ENCODE measurements at regions not wholly inside any gene's neighbourhood (a gene's known extent, or its start where the extent isn't known, plus 50 kb on each side); places are given as distances from the start of the nearest gene placed in this dataset.

GRCh38 chr2:234751275-234751973 is 200.4 kb upstream of the SH3BP4 start:
- no peaks in the 10 kb centered on the region for H3K36me3 Mint-ChIP-seq
- peaks cover 2% of the 10 kb centered on the region for H3K27me3 ChIP-seq (ENCODE audit: control insufficient read depth, insufficient read depth, low read length)
- H3K4me3 ChIP-seq (ENCODE audit: low read depth, low read length), result no peak overlapping the region
- no peak overlapping the region for H3K27ac ChIP-seq (ENCODE audit: insufficient read depth, low read length, poor library complexity, severe bottlenecking)
- no peak overlapping the region for H3K27ac Mint-ChIP-seq
- H3K4me1 ChIP-seq (ENCODE audit: control insufficient read depth, insufficient read depth, low read length, poor library complexity, severe bottlenecking), result no peaks in the 10 kb centered on the region
- ATAC-seq (ENCODE audit: low read depth in 2 of 2), result no peak
- no peaks in the 10 kb centered on the region for H3K9me3 ChIP-seq (ENCODE audit: control insufficient read depth in 2 of 2, low read length in 2 of 2)
- no peaks in the 10 kb centered on the region for H3K36me3 ChIP-seq (ENCODE audit: control insufficient read depth, insufficient read depth, low read length)
- no peak overlapping the region for H3K4me3 Mint-ChIP-seq
- peaks cover 0 to 3% (median 0%) of the 10 kb centered on the region in 7 donors for H3K9me3 Mint-ChIP-seq
- no peaks in the 10 kb centered on the region for H3K4me1 Mint-ChIP-seq
- DNase-seq, result no peak
- H3K27me3 Mint-ChIP-seq, result peaks cover 16% of the 10 kb centered on the region

- peaks cover 0 to 4% (median 0%) of the 10 kb centered on the region in 7 donors for H3K9me3 Mint-ChIP-seq
- H3K36me3 Mint-ChIP-seq, result no peaks in the 10 kb centered on the region
- H3K27ac Mint-ChIP-seq, result no peak overlapping the region
- H3K4me3 Mint-ChIP-seq, result no peak overlapping the region
- no peaks in the 10 kb centered on the region for H3K9me3 ChIP-seq (ENCODE audit: control insufficient read depth in 2 of 2, low read length in 2 of 2)
- no peak overlapping the region for H3K27ac ChIP-seq (ENCODE audit: insufficient read depth, low read length, poor library complexity, severe bottlenecking)
- no peak for ATAC-seq (ENCODE audit: low read depth in 2 of 2)
- H3K27me3 Mint-ChIP-seq, result peaks cover 10% of the 10 kb centered on the region
- H3K36me3 ChIP-seq (ENCODE audit: control insufficient read depth, insufficient read depth, low read length), result no peaks in the 10 kb centered on the region
- peaks cover 2% of the 10 kb centered on the region for H3K27me3 ChIP-seq (ENCODE audit: control insufficient read depth, insufficient read depth, low read length)
- no peaks in the 10 kb centered on the region for H3K4me1 ChIP-seq (ENCODE audit: control insufficient read depth, insufficient read depth, low read length, poor library complexity, severe bottlenecking)
- no peaks in the 10 kb centered on the region for H3K4me1 Mint-ChIP-seq
- no peak for DNase-seq
- H3K4me3 ChIP-seq (ENCODE audit: low read depth, low read length), result no peak overlapping the region
Observed at GRCh38 chr2:234747833-234748559, 203.8 kb upstream of the SH3BP4 start.

- ATAC-seq (ENCODE audit: low read depth in 2 of 2) (no peak), DNase-seq (no peak)
Observed at GRCh38 chr2:234747032-234747431, 204.8 kb upstream of the SH3BP4 start.

GRCh38 chr2:234745347-234745746 is 206.5 kb upstream of the SH3BP4 start:
- no peaks in the 10 kb centered on the region for H3K27me3 ChIP-seq (ENCODE audit: control insufficient read depth, insufficient read depth, low read length)
- ATAC-seq (ENCODE audit: low read depth in 2 of 2) (no peak), DNase-seq (no peak)
- peaks cover 0 to 6% (median 3%) of the 10 kb centered on the region in 7 donors for H3K9me3 Mint-ChIP-seq
- no peak overlapping the region for H3K27ac Mint-ChIP-seq
- no peaks in the 10 kb centered on the region for H3K9me3 ChIP-seq (ENCODE audit: control insufficient read depth in 2 of 2, low read length in 2 of 2)
- no peaks in the 10 kb centered on the region for H3K36me3 Mint-ChIP-seq
- H3K27ac ChIP-seq (ENCODE audit: insufficient read depth, low read length, poor library complexity, severe bottlenecking), result no peak overlapping the region
- H3K4me3 ChIP-seq (ENCODE audit: low read depth, low read length), result no peak overlapping the region
- H3K4me3 Mint-ChIP-seq, result no peak overlapping the region
- H3K36me3 ChIP-seq (ENCODE audit: control insufficient read depth, insufficient read depth, low read length), result no peaks in the 10 kb centered on the region
- H3K4me1 Mint-ChIP-seq, result no peaks in the 10 kb centered on the region
- H3K4me1 ChIP-seq (ENCODE audit: control insufficient read depth, insufficient read depth, low read length, poor library complexity, severe bottlenecking), result no peaks in the 10 kb centered on the region
- peaks cover 10% of the 10 kb centered on the region for H3K27me3 Mint-ChIP-seq

More at GRCh38 chr2:234747032-234747431, 204.8 kb upstream of the SH3BP4 start:
- H3K9me3 Mint-ChIP-seq, result peaks cover 0 to 6% (median 1%) of the 10 kb centered on the region in 7 donors
- Histone ChIP-seq H3K36me3 (ENCODE audit: control insufficient read depth, insufficient read depth, low read length) (no peaks in the 10 kb centered on the region), H3K27me3 (ENCODE audit: control insufficient read depth, insufficient read depth, low read length) (peaks cover 2% of the 10 kb centered on the region), H3K9me3 (ENCODE audit: control insufficient read depth in 2 of 2, low read length in 2 of 2) (no peaks in the 10 kb centered on the region), H3K4me1 (ENCODE audit: control insufficient read depth, insufficient read depth, low read length, poor library complexity, severe bottlenecking) (no peaks in the 10 kb centered on the region), H3K27ac (ENCODE audit: insufficient read depth, low read length, poor library complexity, severe bottlenecking) (no peak overlapping the region), H3K4me3 (ENCODE audit: low read depth, low read length) (no peak overlapping the region)
- H3K36me3 Mint-ChIP-seq, result no peaks in the 10 kb centered on the region
- no peaks in the 10 kb centered on the region for H3K4me1 Mint-ChIP-seq
- no peak overlapping the region for H3K27ac Mint-ChIP-seq
- no peak overlapping the region for H3K4me3 Mint-ChIP-seq
- H3K27me3 Mint-ChIP-seq, result peaks cover 10% of the 10 kb centered on the region

- Histone ChIP-seq H3K4me1 (ENCODE audit: control insufficient read depth, insufficient read depth, low read length, poor library complexity, severe bottlenecking) (no peaks in the 10 kb centered on the region), H3K36me3 (ENCODE audit: control insufficient read depth, insufficient read depth, low read length) (no peaks in the 10 kb centered on the region), H3K4me3 (ENCODE audit: low read depth, low read length) (no peak overlapping the region), H3K27ac (ENCODE audit: insufficient read depth, low read length, poor library complexity, severe bottlenecking) (no peak overlapping the region), H3K9me3 (ENCODE audit: control insufficient read depth in 2 of 2, low read length in 2 of 2) (no peaks in the 10 kb centered on the region), H3K27me3 (ENCODE audit: control insufficient read depth, insufficient read depth, low read length) (no peaks in the 10 kb centered on the region)
- Mint-ChIP-seq H3K4me3 (no peak overlapping the region), H3K9me3 (peaks cover 0 to 8% (median 3%) of the 10 kb centered on the region in 7 donors), H3K27ac (no peak overlapping the region), H3K36me3 (no peaks in the 10 kb centered on the region), H3K27me3 (peaks cover 4% of the 10 kb centered on the region), H3K4me1 (no peaks in the 10 kb centered on the region)
- ATAC-seq (ENCODE audit: low read depth in 2 of 2) (no peak), DNase-seq (no peak)
Observed at GRCh38 chr2:234741976-234742375, 209.8 kb upstream of the SH3BP4 start.

GRCh38 chr2:234739061-234739460 is 212.8 kb upstream of the SH3BP4 start:
- Histone ChIP-seq H3K4me3 (ENCODE audit: low read depth, low read length) (no peak overlapping the region), H3K27ac (ENCODE audit: insufficient read depth, low read length, poor library complexity, severe bottlenecking) (no peak overlapping the region), H3K27me3 (ENCODE audit: control insufficient read depth, insufficient read depth, low read length) (no peaks in the 10 kb centered on the region), H3K9me3 (ENCODE audit: control insufficient read depth in 2 of 2, low read length in 2 of 2) (peaks cover 0 to 6% of the 10 kb centered on the region in 2 experiments), H3K36me3 (ENCODE audit: control insufficient read depth, insufficient read depth, low read length) (no peaks in the 10 kb centered on the region), H3K4me1 (ENCODE audit: control insufficient read depth, insufficient read depth, low read length, poor library complexity, severe bottlenecking) (no peaks in the 10 kb centered on the region)
- ATAC-seq (ENCODE audit: low read depth in 2 of 2) (no peak), DNase-seq (no peak)
- Mint-ChIP-seq H3K9me3 (peaks cover 0 to 14% (median 9%) of the 10 kb centered on the region in 7 donors), H3K4me1 (no peaks in the 10 kb centered on the region), H3K36me3 (no peaks in the 10 kb centered on the region), H3K27ac (no peak overlapping the region), H3K27me3 (peaks cover 3% of the 10 kb centered on the region), H3K4me3 (no peak overlapping the region)

- ATAC-seq (ENCODE audit: low read depth in 2 of 2) (no peak), DNase-seq (no peak)
- H3K36me3 Mint-ChIP-seq, result no peaks in the 10 kb centered on the region
- no peaks in the 10 kb centered on the region for H3K4me1 Mint-ChIP-seq
- no peak overlapping the region for H3K4me3 ChIP-seq (ENCODE audit: low read depth, low read length)
- H3K9me3 ChIP-seq (ENCODE audit: control insufficient read depth in 2 of 2, low read length in 2 of 2), result peaks cover 0 to 6% of the 10 kb centered on the region in 2 experiments
- H3K27ac ChIP-seq (ENCODE audit: insufficient read depth, low read length, poor library complexity, severe bottlenecking), result no peak overlapping the region
- peaks cover 10% of the 10 kb centered on the region for H3K27me3 Mint-ChIP-seq
- no peaks in the 10 kb centered on the region for H3K36me3 ChIP-seq (ENCODE audit: control insufficient read depth, insufficient read depth, low read length)
- H3K27ac Mint-ChIP-seq, result no peak overlapping the region
- H3K4me1 ChIP-seq (ENCODE audit: control insufficient read depth, insufficient read depth, low read length, poor library complexity, severe bottlenecking), result no peaks in the 10 kb centered on the region
- H3K27me3 ChIP-seq (ENCODE audit: control insufficient read depth, insufficient read depth, low read length), result peaks cover 3% of the 10 kb centered on the region
- no peak overlapping the region for H3K4me3 Mint-ChIP-seq
- H3K9me3 Mint-ChIP-seq, result peaks cover 0 to 11% (median 7%) of the 10 kb centered on the region in 7 donors
Observed at GRCh38 chr2:234735829-234736228, 216.0 kb upstream of the SH3BP4 start.

Data from CD4-positive, CD25-positive, alpha-beta regulatory T cell (primary cell).